Calu3 (cell line): ENCODE measurements at regions not wholly inside any gene's neighbourhood (a gene's known extent, or its start where the extent isn't known, plus 50 kb on each side); places are given as distances from the start of the nearest gene placed in this dataset.

Experiments
- BruUV-seq: library from RNA; stranded (reverse); fragments of 400-500 nt; replicated peaks from 2 replicates; lab custom pipeline; 2021; lab: Mats Ljungman, UMichigan
- CTCF ChIA-PET: fragments of 300-600 bp; sonication (Branson Sonifier 250); formaldehyde crosslinking; loops from one replicate; lab custom pipeline; 2022; ENCODE audit warnings: antibody characterized with exemption; lab: Charles Lee
- DNase-seq: peaks from one replicate; pipeline ENCODE4 v3.0.0; 2022
- H3K27ac Mint-ChIP-seq: one replicate; pipeline ENCODE4 v1.8.0; 2022; ENCODE audit warnings: mixed read lengths; ENCODE audit not compliant: unreplicated experiment
- H3K27me3 Mint-ChIP-seq: one replicate; pipeline ENCODE4 v1.8.0; 2022; ENCODE audit warnings: mixed read lengths; ENCODE audit not compliant: unreplicated experiment
- H3K36me3 Mint-ChIP-seq: one replicate; pipeline ENCODE4 v1.8.0; 2022; ENCODE audit warnings: mild to moderate bottlenecking, moderate library complexity, mixed read lengths; ENCODE audit not compliant: insufficient read depth, unreplicated experiment
- H3K4me1 Mint-ChIP-seq: one replicate; pipeline ENCODE4 v1.8.0; 2022; ENCODE audit warnings: mild to moderate bottlenecking, low read depth, mixed read lengths; ENCODE audit not compliant: unreplicated experiment
- H3K4me3 Mint-ChIP-seq: one replicate; pipeline ENCODE4 v1.8.0; 2022; ENCODE audit warnings: mild to moderate bottlenecking, low read depth, moderate library complexity, mixed read lengths; ENCODE audit not compliant: unreplicated experiment
- H3K9me3 Mint-ChIP-seq: one replicate; pipeline ENCODE4 v1.8.0; 2022; ENCODE audit warnings: low read depth, mixed read lengths; ENCODE audit not compliant: unreplicated experiment
- CTCF ChIP-seq: fragments of 200-600 bp; IDR thresholded peaks from one replicate; pipeline ENCODE4 v1.8.0; 2022; ENCODE audit warnings: antibody characterized with exemption; ENCODE audit not compliant: unreplicated experiment
- intact Hi-C: fragments of 100-400 bp; cut with micrococcal nuclease; formaldehyde crosslinking; loops from one replicate; pipeline ENCODE4 v1.10.0; 2022; ENCODE audit not compliant: unreplicated experiment

DNA sequence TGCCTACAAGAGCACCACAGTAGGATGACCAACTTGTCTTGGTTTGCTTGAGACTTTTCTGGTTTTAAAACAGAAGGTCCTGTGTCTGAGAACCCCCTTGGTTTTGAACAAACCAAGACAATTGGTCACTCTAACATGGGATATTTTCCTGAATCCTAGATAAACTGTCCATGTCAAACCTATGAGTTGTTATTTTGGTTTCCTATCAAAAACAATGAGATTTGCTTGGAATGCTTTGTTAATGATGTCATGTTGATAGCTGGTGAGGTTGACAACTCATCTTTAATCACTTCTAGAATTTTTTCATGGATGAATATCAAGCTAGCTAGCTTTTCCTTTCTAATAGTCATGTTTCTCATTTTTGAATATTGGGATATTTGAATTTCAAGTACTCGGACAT, 518.3 kb upstream of the ARX start:
- no peaks in the 10 kb centered on the region for H3K36me3 Mint-ChIP-seq
- H3K4me1 Mint-ChIP-seq = no peaks in the 10 kb centered on the region
- BruUV-seq = no TSS peak
- H3K9me3 Mint-ChIP-seq = peaks cover 2% of the 10 kb centered on the region
- H3K27ac Mint-ChIP-seq = no peak overlapping the region
- H3K27me3 Mint-ChIP-seq = no peaks in the 10 kb centered on the region
- H3K4me3 Mint-ChIP-seq = no peak overlapping the region
- no peak for DNase-seq
- intact Hi-C loops = no loop called here
- CTCF ChIA-PET = no interaction called here
- no peak for TF ChIP-seq CTCF

GRCh38 chrX:25536307-25536970, 520.7 kb upstream of the ARX start:
- Mint-ChIP-seq H3K27ac (no peak overlapping the region), H3K4me3 (no peak overlapping the region), H3K4me1 (no peaks in the 10 kb centered on the region), H3K9me3 (peaks cover 5% of the 10 kb centered on the region), H3K36me3 (no peaks in the 10 kb centered on the region), H3K27me3 (no peaks in the 10 kb centered on the region)
- DNase-seq = no peak
- no TSS peak for BruUV-seq
- intact Hi-C loops = no loop called here
- no peak for TF ChIP-seq CTCF
- CTCF ChIA-PET = no interaction called here

DNA sequence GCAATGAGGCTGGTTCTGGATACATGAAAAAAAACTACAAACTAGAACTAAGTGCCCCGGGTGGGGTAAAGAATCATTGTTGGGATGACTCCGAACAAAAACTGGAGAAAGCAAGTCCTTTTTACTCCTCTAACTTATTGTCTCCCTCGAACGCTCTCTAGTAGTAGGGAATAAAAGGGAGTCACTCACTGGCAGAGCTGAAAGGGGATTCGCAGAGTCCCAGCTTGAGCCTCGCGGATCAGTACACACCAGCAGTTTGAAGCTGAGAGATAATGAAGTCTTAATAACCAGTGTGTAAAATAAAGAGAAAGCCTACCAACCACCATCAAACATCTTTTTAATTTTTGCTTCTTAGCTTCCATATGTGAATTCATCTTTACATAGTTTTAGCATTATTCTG, 521.9 kb upstream of the ARX start:
- Mint-ChIP-seq H3K9me3 (peaks cover 3% of the 10 kb centered on the region), H3K27ac (no peak overlapping the region), H3K4me3 (no peak overlapping the region), H3K36me3 (no peaks in the 10 kb centered on the region), H3K4me1 (no peaks in the 10 kb centered on the region), H3K27me3 (no peaks in the 10 kb centered on the region)
- CTCF ChIA-PET = no interaction called here
- no peak for TF ChIP-seq CTCF
- DNase-seq = no peak
- BruUV-seq = no TSS peak
- intact Hi-C loops = no loop called here

- Mint-ChIP-seq H3K27me3 (no peaks in the 10 kb centered on the region), H3K9me3 (peaks cover 5% of the 10 kb centered on the region), H3K4me1 (no peaks in the 10 kb centered on the region), H3K4me3 (no peak overlapping the region), H3K36me3 (no peaks in the 10 kb centered on the region), H3K27ac (no peak overlapping the region)
- intact Hi-C loops = no loop called here
- no peak for TF ChIP-seq CTCF
- DNase-seq = no peak
- no TSS peak for BruUV-seq
- CTCF ChIA-PET = no interaction called here
Observed at GRCh38 chrX:25544641-25545040, 528.9 kb upstream of the ARX start.
